ENCODE measurements at regions not wholly inside any gene's neighbourhood (a gene's known extent, or its start where the extent isn't known, plus 50 kb on each side); places are given as distances from the start of the nearest gene placed in this dataset.

- POLR2A ChIA-PET: no interaction called here
- Mint-ChIP-seq H3K27ac (no peak overlapping the region), H3K4me3 (no peak overlapping the region), H3K36me3 (ENCODE audit: low read depth) (no peaks in the 10 kb centered on the region), H3K27me3 (ENCODE audit: low read depth) (peaks cover 17% of the 10 kb centered on the region), H3K9me3 (ENCODE audit: insufficient read depth) (no peaks in the 10 kb centered on the region), H3K4me1 (ENCODE audit: low read depth) (no peaks in the 10 kb centered on the region)
- CTCF ChIA-PET: interaction anchor here (1.9 kb wide), 1 partner anchor 10 kb away, joined by 4 read pairs; no protein-coding TSS in a partner anchor
- ATAC-seq (no peak), DNase-seq (no peak)
Measured at GRCh38 chr6:5923840-5924239, 82.9 kb downstream of the NRN1 start.

GRCh38 chr6:5922230-5922629, 84.5 kb downstream of the NRN1 start:
- Mint-ChIP-seq H3K9me3 (ENCODE audit: insufficient read depth) (no peaks in the 10 kb centered on the region), H3K4me1 (ENCODE audit: low read depth) (no peaks in the 10 kb centered on the region), H3K27ac (no peak overlapping the region), H3K4me3 (no peak overlapping the region), H3K36me3 (ENCODE audit: low read depth) (no peaks in the 10 kb centered on the region), H3K27me3 (ENCODE audit: low read depth) (peaks cover 18% of the 10 kb centered on the region)
- POLR2A ChIA-PET: no interaction called here
- DNase-seq (no peak), ATAC-seq (no peak)
- CTCF ChIA-PET: interaction anchor here (1.9 kb wide), 1 partner anchor 12 kb away, joined by 4 read pairs; no protein-coding TSS in a partner anchor

- DNase-seq: no peak
- peaks cover 9% of the 10 kb centered on the region for H3K27me3 Mint-ChIP-seq (ENCODE audit: low read depth)
- ChIA-PET POLR2A (no interaction called here), CTCF (no interaction called here)
- H3K36me3 Mint-ChIP-seq (ENCODE audit: low read depth): no peaks in the 10 kb centered on the region
- no peaks in the 10 kb centered on the region for H3K4me1 Mint-ChIP-seq (ENCODE audit: low read depth)
- no peak for ATAC-seq
- no peak overlapping the region for H3K4me3 Mint-ChIP-seq
- peaks cover 5% of the 10 kb centered on the region for H3K9me3 Mint-ChIP-seq (ENCODE audit: insufficient read depth)
- no peak overlapping the region for H3K27ac Mint-ChIP-seq
Measured at GRCh38 chr6:5909721-5910120, 97.0 kb downstream of the NRN1 start.

GRCh38 chr6:5906842-5907241, 99.9 kb downstream of the NRN1 start:
- CTCF ChIA-PET: no interaction called here
- POLR2A ChIA-PET: no interaction called here
- no peaks in the 10 kb centered on the region for H3K36me3 Mint-ChIP-seq (ENCODE audit: low read depth)
- H3K4me3 Mint-ChIP-seq: no peak overlapping the region
- no peaks in the 10 kb centered on the region for H3K9me3 Mint-ChIP-seq (ENCODE audit: insufficient read depth)
- DNase-seq (no peak), ATAC-seq (no peak)
- H3K27ac Mint-ChIP-seq: no peak overlapping the region
- H3K27me3 Mint-ChIP-seq (ENCODE audit: low read depth): peaks cover 2% of the 10 kb centered on the region
- no peaks in the 10 kb centered on the region for H3K4me1 Mint-ChIP-seq (ENCODE audit: low read depth)

GRCh38 chr6:5906340-5906670, 100.4 kb downstream of the NRN1 start:
- no peak for ATAC-seq
- Mint-ChIP-seq H3K27me3 (ENCODE audit: low read depth) (peaks cover 2% of the 10 kb centered on the region), H3K9me3 (ENCODE audit: insufficient read depth) (no peaks in the 10 kb centered on the region), H3K36me3 (ENCODE audit: low read depth) (no peaks in the 10 kb centered on the region), H3K27ac (no peak overlapping the region), H3K4me1 (ENCODE audit: low read depth) (no peaks in the 10 kb centered on the region), H3K4me3 (no peak overlapping the region)
- no peak for DNase-seq
- ChIA-PET CTCF (no interaction called here), POLR2A (no interaction called here)

- H3K36me3 Mint-ChIP-seq (ENCODE audit: low read depth): no peaks in the 10 kb centered on the region
- H3K9me3 Mint-ChIP-seq (ENCODE audit: insufficient read depth): no peaks in the 10 kb centered on the region
- H3K4me3 Mint-ChIP-seq: no peak overlapping the region
- ChIA-PET POLR2A (no interaction called here), CTCF (interaction anchor here (1.3 kb wide), 1 partner anchor 434 kb away, joined by 4 read pairs; no protein-coding TSS in a partner anchor)
- ATAC-seq (no peak), DNase-seq (no peak)
- no peak overlapping the region for H3K27ac Mint-ChIP-seq
- H3K4me1 Mint-ChIP-seq (ENCODE audit: low read depth): no peaks in the 10 kb centered on the region
- peaks cover 2% of the 10 kb centered on the region for H3K27me3 Mint-ChIP-seq (ENCODE audit: low read depth)
Measured at GRCh38 chr6:5905431-5906339, 101.0 kb downstream of the NRN1 start.

GRCh38 chr6:5904532-5904931, 102.2 kb downstream of the NRN1 start:
- H3K9me3 Mint-ChIP-seq (ENCODE audit: insufficient read depth): no peaks in the 10 kb centered on the region
- ChIA-PET CTCF (interaction anchor here (1.3 kb wide), 1 partner anchor 433 kb away, joined by 4 read pairs; no protein-coding TSS in a partner anchor), POLR2A (no interaction called here)
- H3K4me3 Mint-ChIP-seq: no peak overlapping the region
- peaks cover 3% of the 10 kb centered on the region for H3K4me1 Mint-ChIP-seq (ENCODE audit: low read depth)
- no peak overlapping the region for H3K27ac Mint-ChIP-seq
- H3K36me3 Mint-ChIP-seq (ENCODE audit: low read depth): no peaks in the 10 kb centered on the region
- DNase-seq: no peak
- H3K27me3 Mint-ChIP-seq (ENCODE audit: low read depth): peaks cover 2% of the 10 kb centered on the region
- no peak for ATAC-seq

- DNase-seq (no peak), ATAC-seq (no peak)
- ChIA-PET CTCF (no interaction called here), POLR2A (no interaction called here)
- peak overlapping the region; percentile 43 for H3K27ac Mint-ChIP-seq
- H3K4me3 Mint-ChIP-seq: no peak overlapping the region
- H3K9me3 Mint-ChIP-seq (ENCODE audit: insufficient read depth): no peaks in the 10 kb centered on the region
- peaks cover 8% of the 10 kb centered on the region for H3K4me1 Mint-ChIP-seq (ENCODE audit: low read depth)
- no peaks in the 10 kb centered on the region for H3K36me3 Mint-ChIP-seq (ENCODE audit: low read depth)
- no peaks in the 10 kb centered on the region for H3K27me3 Mint-ChIP-seq (ENCODE audit: low read depth)
Measured at GRCh38 chr6:5899216-5900045, 107.3 kb downstream of the NRN1 start.

GRCh38 chr6:5898563-5898962, 108.2 kb downstream of the NRN1 start:
- Mint-ChIP-seq H3K4me1 (ENCODE audit: low read depth) (peaks cover 8% of the 10 kb centered on the region), H3K4me3 (no peak overlapping the region), H3K27me3 (ENCODE audit: low read depth) (no peaks in the 10 kb centered on the region), H3K9me3 (ENCODE audit: insufficient read depth) (no peaks in the 10 kb centered on the region), H3K36me3 (ENCODE audit: low read depth) (no peaks in the 10 kb centered on the region), H3K27ac (no peak overlapping the region)
- DNase-seq: no peak
- no peak for ATAC-seq
- POLR2A ChIA-PET: no interaction called here
- CTCF ChIA-PET: no interaction called here

- H3K27ac Mint-ChIP-seq: no peak overlapping the region
- H3K4me1 Mint-ChIP-seq (ENCODE audit: low read depth): peaks cover 8% of the 10 kb centered on the region
- ChIA-PET CTCF (no interaction called here), POLR2A (no interaction called here)
- no peak overlapping the region for H3K4me3 Mint-ChIP-seq
- DNase-seq (no peak), ATAC-seq (no peak)
- H3K36me3 Mint-ChIP-seq (ENCODE audit: low read depth): no peaks in the 10 kb centered on the region
- H3K27me3 Mint-ChIP-seq (ENCODE audit: low read depth): no peaks in the 10 kb centered on the region
- H3K9me3 Mint-ChIP-seq (ENCODE audit: insufficient read depth): no peaks in the 10 kb centered on the region
Measured at GRCh38 chr6:5898102-5898501, 108.6 kb downstream of the NRN1 start.

- Mint-ChIP-seq H3K36me3 (ENCODE audit: low read depth) (no peaks in the 10 kb centered on the region), H3K27me3 (ENCODE audit: low read depth) (no peaks in the 10 kb centered on the region), H3K27ac (no peak overlapping the region), H3K9me3 (ENCODE audit: insufficient read depth) (no peaks in the 10 kb centered on the region), H3K4me1 (ENCODE audit: low read depth) (peaks cover 13% of the 10 kb centered on the region), H3K4me3 (no peak overlapping the region)
- no peak for DNase-seq
- POLR2A ChIA-PET: no interaction called here
- CTCF ChIA-PET: no interaction called here
- ATAC-seq: no peak
Measured at GRCh38 chr6:5896476-5897200, 110.1 kb downstream of the NRN1 start.

GRCh38 chr6:5894357-5894756, 112.4 kb downstream of the NRN1 start:
- H3K36me3 Mint-ChIP-seq (ENCODE audit: low read depth): no peaks in the 10 kb centered on the region
- no peaks in the 10 kb centered on the region for H3K27me3 Mint-ChIP-seq (ENCODE audit: low read depth)
- no peak for ATAC-seq
- no peak overlapping the region for H3K4me3 Mint-ChIP-seq
- H3K9me3 Mint-ChIP-seq (ENCODE audit: insufficient read depth): no peaks in the 10 kb centered on the region
- peaks cover 8% of the 10 kb centered on the region for H3K4me1 Mint-ChIP-seq (ENCODE audit: low read depth)
- ChIA-PET CTCF (no interaction called here), POLR2A (no interaction called here)
- no peak for DNase-seq
- no peak overlapping the region for H3K27ac Mint-ChIP-seq

Measured in activated CD8-positive, alpha-beta T cell treated with anti-CD3 and anti-CD28 coated beads, Interleukin-2, amount 10 ng/mL, durations not matched to agents 7 days and 5 days (primary cell).